ENCODE measurements at regions not wholly inside any gene's neighbourhood (a gene's known extent, or its start where the extent isn't known, plus 50 kb on each side); places are given as distances from the start of the nearest gene placed in this dataset.

- no TSS peak for BruUV-seq (replicated peaks)
These were observed 121.5 kb downstream of the SEC23IP start for GRCh38 chr10:120014031-120014430.

GRCh38 chr10:120015064-120015463 lies 122.5 kb downstream of the SEC23IP start:
- H3K4me3 Mint-ChIP-seq (ENCODE audit: low read depth, unreplicated experiment), result no peak overlapping the region
- intact Hi-C loops (cut with micrococcal nuclease; ENCODE audit: unreplicated experiment), result no loop called here
- no TSS peak for BruUV-seq (replicated peaks)
- no peaks in the 10 kb centered on the region for H3K4me1 Mint-ChIP-seq (ENCODE audit: low read depth, unreplicated experiment)
- H3K27me3 Mint-ChIP-seq (ENCODE audit: unreplicated experiment), result peaks cover 23% of the 10 kb centered on the region
- TF ChIP-seq CTCF (IDR thresholded peaks at IDR 0.05; ENCODE audit: unreplicated experiment), result no peak
- DNase-seq, result no peak
- CTCF ChIA-PET, result no interaction called here
- H3K27ac Mint-ChIP-seq (ENCODE audit: unreplicated experiment), result no peak overlapping the region
- no peaks in the 10 kb centered on the region for H3K36me3 Mint-ChIP-seq (ENCODE audit: insufficient read depth, unreplicated experiment)
- no peaks in the 10 kb centered on the region for H3K9me3 Mint-ChIP-seq (ENCODE audit: low read depth, unreplicated experiment)

More at GRCh38 chr10:120014031-120014430, 121.5 kb downstream of the SEC23IP start:
- no peak for TF ChIP-seq CTCF (IDR thresholded peaks at IDR 0.05; ENCODE audit: unreplicated experiment)
- Mint-ChIP-seq H3K36me3 (ENCODE audit: insufficient read depth, unreplicated experiment) (no peaks in the 10 kb centered on the region), H3K4me1 (ENCODE audit: low read depth, unreplicated experiment) (no peaks in the 10 kb centered on the region), H3K9me3 (ENCODE audit: low read depth, unreplicated experiment) (no peaks in the 10 kb centered on the region), H3K27me3 (ENCODE audit: unreplicated experiment) (peaks cover 13% of the 10 kb centered on the region), H3K4me3 (ENCODE audit: low read depth, unreplicated experiment) (no peak overlapping the region), H3K27ac (ENCODE audit: unreplicated experiment) (no peak overlapping the region)
- intact Hi-C loops (cut with micrococcal nuclease; ENCODE audit: unreplicated experiment), result no loop called here
- CTCF ChIA-PET, result no interaction called here
- DNase-seq, result no peak

- peaks cover 37% of the 10 kb centered on the region for H3K27me3 Mint-ChIP-seq (ENCODE audit: unreplicated experiment)
- no peaks in the 10 kb centered on the region for H3K4me1 Mint-ChIP-seq (ENCODE audit: low read depth, unreplicated experiment)
- CTCF ChIA-PET, result no interaction called here
- H3K27ac Mint-ChIP-seq (ENCODE audit: unreplicated experiment), result no peak overlapping the region
- BruUV-seq (replicated peaks), result no TSS peak
- intact Hi-C loops (cut with micrococcal nuclease; ENCODE audit: unreplicated experiment), result no loop called here
- no peak overlapping the region for H3K4me3 Mint-ChIP-seq (ENCODE audit: low read depth, unreplicated experiment)
- DNase-seq, result no peak
- no peaks in the 10 kb centered on the region for H3K36me3 Mint-ChIP-seq (ENCODE audit: insufficient read depth, unreplicated experiment)
- no peak for TF ChIP-seq CTCF (IDR thresholded peaks at IDR 0.05; ENCODE audit: unreplicated experiment)
- no peaks in the 10 kb centered on the region for H3K9me3 Mint-ChIP-seq (ENCODE audit: low read depth, unreplicated experiment)
These were observed 124.4 kb downstream of the SEC23IP start for GRCh38 chr10:120016906-120017305.

- no TSS peak for BruUV-seq (replicated peaks)
- H3K4me1 Mint-ChIP-seq (ENCODE audit: low read depth, unreplicated experiment), result no peaks in the 10 kb centered on the region
These were observed 125.3 kb downstream of the SEC23IP start for GRCh38 chr10:120017733-120018417.

More at GRCh38 chr10:120017733-120018417, 125.3 kb downstream of the SEC23IP start:
- H3K27ac Mint-ChIP-seq (ENCODE audit: unreplicated experiment), result no peak overlapping the region
- no peaks in the 10 kb centered on the region for H3K36me3 Mint-ChIP-seq (ENCODE audit: insufficient read depth, unreplicated experiment)
- DNase-seq, result no peak
- intact Hi-C loops (cut with micrococcal nuclease; ENCODE audit: unreplicated experiment), result no loop called here
- no peak for TF ChIP-seq CTCF (IDR thresholded peaks at IDR 0.05; ENCODE audit: unreplicated experiment)
- CTCF ChIA-PET, result no interaction called here
- H3K4me3 Mint-ChIP-seq (ENCODE audit: low read depth, unreplicated experiment), result no peak overlapping the region
- no peaks in the 10 kb centered on the region for H3K9me3 Mint-ChIP-seq (ENCODE audit: low read depth, unreplicated experiment)
- peaks cover 47% of the 10 kb centered on the region for H3K27me3 Mint-ChIP-seq (ENCODE audit: unreplicated experiment)
